Endothelial cell of umbilical vein (primary cell): ENCODE measurements at regions not wholly inside any gene's neighbourhood (a gene's known extent, or its start where the extent isn't known, plus 50 kb on each side); places are given as distances from the start of the nearest gene placed in this dataset.

Experiments used
- CTCF ChIP-seq, 2 donors: IDR thresholded peaks; 1 replicate in 1 of 2; 2 replicates in 1 of 2; pipeline ENCODE4 v1.5.1; 2011; ENCODE audit warnings: low read length in 2 of 2, mild to moderate bottlenecking in 2 of 2, moderate library complexity in 2 of 2, control low read depth in 1 of 2, inconsistent platforms in 1 of 2, low read depth in 1 of 2; ENCODE audit not compliant: insufficient read depth in 1 of 2; ENCODE audit errors: extremely low read depth in 1 of 2
- POLR2A ChIP-seq: IDR thresholded peaks from 2 replicates; pipeline ENCODE4 v1.6.1; 2012; ENCODE audit warnings: low read depth, mild to moderate bottlenecking, control low read depth, low read length

- TF ChIP-seq CTCF (IDR thresholded peaks at IDR 0.05; ENCODE audit: extremely low read depth in 1 of 2, insufficient read depth in 1 of 2, low read depth in 1 of 2, low read length in 2 of 2), result no peak
- TF ChIP-seq POLR2A, result no peak
Observed at GRCh38 chrX:117568238-117568637, 548.4 kb downstream of the KLHL13 start.
